ENCODE measurements at regions not wholly inside any gene's neighbourhood (a gene's known extent, or its start where the extent isn't known, plus 50 kb on each side); places are given as distances from the start of the nearest gene placed in this dataset.
A peak's percentile ranks its signal among the peaks of the same experiment; 100 is the strongest.
"Not testable (repeated sequence)": the region's sequence is repeated elsewhere in the genome, so short reads cannot be mapped to it uniquely, and the experiment has no call there.

- not testable (repeated sequence) for DNase-seq (ENCODE audit: extremely low spot score, insufficient read length, low read depth); FAIRE-seq
Observed at GRCh38 chr15:38644353-38644752, 79.7 kb upstream of the RASGRP1 start.

GRCh38 chr15:38646716-38647115 lies 82.1 kb upstream of the RASGRP1 start:
- no peak for FAIRE-seq
- no peak for DNase-seq (ENCODE audit: extremely low spot score, insufficient read length, low read depth)

- peak; percentile 35 for FAIRE-seq
- no peak for DNase-seq (ENCODE audit: extremely low spot score, insufficient read length, low read depth)
Observed at GRCh38 chr15:38647683-38648082, 83.1 kb upstream of the RASGRP1 start.

- no peak for DNase-seq (ENCODE audit: extremely low spot score, insufficient read length, low read depth)
- FAIRE-seq, result no peak
Observed at GRCh38 chr15:38648121-38648843, 83.7 kb upstream of the RASGRP1 start.

- FAIRE-seq, result peak; percentile 15
- no peak for DNase-seq (ENCODE audit: extremely low spot score, insufficient read length, low read depth)
Observed at GRCh38 chr15:38650384-38650783, 85.8 kb upstream of the RASGRP1 start.

GRCh38 chr15:38650936-38651327 lies 86.3 kb upstream of the RASGRP1 start:
- DNase-seq (ENCODE audit: extremely low spot score, insufficient read length, low read depth) (no peak), FAIRE-seq (no peak)

GRCh38 chr15:38651328-38652038 lies 86.9 kb upstream of the RASGRP1 start:
- no peak for DNase-seq (ENCODE audit: extremely low spot score, insufficient read length, low read depth)
- peak; percentile 86 for FAIRE-seq

GRCh38 chr15:38652183-38652794 lies 87.7 kb upstream of the RASGRP1 start:
- DNase-seq (ENCODE audit: extremely low spot score, insufficient read length, low read depth) (no peak), FAIRE-seq (peak; percentile 41)

- DNase-seq (ENCODE audit: extremely low spot score, insufficient read length, low read depth) (no peak), FAIRE-seq (peak; percentile 60)
Observed at GRCh38 chr15:38652998-38653397, 88.4 kb upstream of the RASGRP1 start.

GRCh38 chr15:38658431-38658830 lies 93.8 kb upstream of the RASGRP1 start:
- FAIRE-seq (peak; percentile 15), DNase-seq (ENCODE audit: extremely low spot score, insufficient read length, low read depth) (no peak)

- FAIRE-seq (no peak), DNase-seq (ENCODE audit: extremely low spot score, insufficient read length, low read depth) (no peak)
Observed at GRCh38 chr15:38660738-38661137, 96.1 kb upstream of the RASGRP1 start.

GRCh38 chr15:38662033-38662802 lies 97.6 kb upstream of the RASGRP1 start:
- FAIRE-seq (peak; percentile 55), DNase-seq (ENCODE audit: extremely low spot score, insufficient read length, low read depth) (no peak)

GRCh38 chr15:38662805-38663204 lies 98.2 kb upstream of the RASGRP1 start:
- FAIRE-seq (peak; percentile 55), DNase-seq (ENCODE audit: extremely low spot score, insufficient read length, low read depth) (no peak)

GRCh38 chr15:38665586-38666305 lies 101.1 kb upstream of the RASGRP1 start:
- FAIRE-seq, result peak; percentile 54
- DNase-seq (ENCODE audit: extremely low spot score, insufficient read length, low read depth), result no peak

- DNase-seq (ENCODE audit: extremely low spot score, insufficient read length, low read depth) (no peak), FAIRE-seq (peak; percentile 81)
Observed at GRCh38 chr15:38666865-38667510, 102.4 kb upstream of the RASGRP1 start.

GRCh38 chr15:38667890-38668850 lies 103.6 kb upstream of the RASGRP1 start:
- FAIRE-seq (no peak), DNase-seq (ENCODE audit: extremely low spot score, insufficient read length, low read depth) (no peak)

GRCh38 chr15:38668898-38669391 lies 104.3 kb upstream of the RASGRP1 start:
- no peak for FAIRE-seq

More at GRCh38 chr15:38668898-38669391, 104.3 kb upstream of the RASGRP1 start:
- DNase-seq (ENCODE audit: extremely low spot score, insufficient read length, low read depth), result no peak

Data from GM18507 (cell line).